ENCODE measurements at regions not wholly inside any gene's neighbourhood (a gene's known extent, or its start where the extent isn't known, plus 50 kb on each side); places are given as distances from the start of the nearest gene placed in this dataset.
"Not testable (repeated sequence)": the region's sequence is repeated elsewhere in the genome, so short reads cannot be mapped to it uniquely, and the experiment has no call there.

GRCh38 chr1:157369808-157370521, 182.3 kb downstream of the FCRL5 start:
- H3K9me3 Mint-ChIP-seq: no peaks in the 10 kb centered on the region
- no peaks in the 10 kb centered on the region for H3K4me1 Mint-ChIP-seq (ENCODE audit: unreplicated experiment)
- no peaks in the 10 kb centered on the region for H3K27me3 Mint-ChIP-seq
- H3K36me3 Mint-ChIP-seq: no peaks in the 10 kb centered on the region
- peak; percentile 93 for TF ChIP-seq CTCF (conservative IDR thresholded peaks at IDR 0.05)
- no peak overlapping the region for H3K27ac Mint-ChIP-seq
- no peak overlapping the region for H3K4me3 Mint-ChIP-seq
- DNase-seq (ENCODE audit: extremely low spot score, unreplicated experiment): no peak

GRCh38 chr1:157368941-157369340, 183.4 kb downstream of the FCRL5 start:
- H3K27ac Mint-ChIP-seq, H3K4me3 Mint-ChIP-seq, H3K9me3 Mint-ChIP-seq: not testable (repeated sequence)

GRCh38 chr1:157368363-157368762, 184.0 kb downstream of the FCRL5 start:
- no peak overlapping the region for H3K4me3 Mint-ChIP-seq
- no peak for DNase-seq (ENCODE audit: extremely low spot score, unreplicated experiment)
- H3K4me1 Mint-ChIP-seq (ENCODE audit: unreplicated experiment): no peaks in the 10 kb centered on the region
- no peaks in the 10 kb centered on the region for H3K9me3 Mint-ChIP-seq
- no peaks in the 10 kb centered on the region for H3K36me3 Mint-ChIP-seq
- no peak overlapping the region for H3K27ac Mint-ChIP-seq
- TF ChIP-seq CTCF (conservative IDR thresholded peaks at IDR 0.05): no peak
- no peaks in the 10 kb centered on the region for H3K27me3 Mint-ChIP-seq

More at GRCh38 chr1:157368941-157369340, 183.4 kb downstream of the FCRL5 start:
- H3K36me3 Mint-ChIP-seq; H3K27me3 Mint-ChIP-seq; DNase-seq (ENCODE audit: extremely low spot score, unreplicated experiment); H3K4me1 Mint-ChIP-seq (ENCODE audit: unreplicated experiment): not testable (repeated sequence)

- Mint-ChIP-seq H3K9me3 (no peaks in the 10 kb centered on the region), H3K4me3 (no peak overlapping the region), H3K27me3 (no peaks in the 10 kb centered on the region), H3K4me1 (ENCODE audit: unreplicated experiment) (no peaks in the 10 kb centered on the region), H3K27ac (no peak overlapping the region), H3K36me3 (no peaks in the 10 kb centered on the region)
- TF ChIP-seq CTCF (conservative IDR thresholded peaks at IDR 0.05): no peak
- no peak for DNase-seq (ENCODE audit: extremely low spot score, unreplicated experiment)
Measured at GRCh38 chr1:157367870-157368269, 184.4 kb downstream of the FCRL5 start.

GRCh38 chr1:157367091-157367739, 185.1 kb downstream of the FCRL5 start:
- no peaks in the 10 kb centered on the region for H3K36me3 Mint-ChIP-seq
- H3K27me3 Mint-ChIP-seq: no peaks in the 10 kb centered on the region
- no peaks in the 10 kb centered on the region for H3K9me3 Mint-ChIP-seq
- no peak for TF ChIP-seq CTCF (conservative IDR thresholded peaks at IDR 0.05)
- DNase-seq (ENCODE audit: extremely low spot score, unreplicated experiment): no peak
- no peak overlapping the region for H3K27ac Mint-ChIP-seq
- no peaks in the 10 kb centered on the region for H3K4me1 Mint-ChIP-seq (ENCODE audit: unreplicated experiment)
- no peak overlapping the region for H3K4me3 Mint-ChIP-seq

- no peak overlapping the region for H3K4me3 Mint-ChIP-seq
- H3K9me3 Mint-ChIP-seq: no peaks in the 10 kb centered on the region
- H3K27ac Mint-ChIP-seq: no peak overlapping the region
- no peak for TF ChIP-seq CTCF (conservative IDR thresholded peaks at IDR 0.05)
- H3K4me1 Mint-ChIP-seq (ENCODE audit: unreplicated experiment): no peaks in the 10 kb centered on the region
- DNase-seq (ENCODE audit: extremely low spot score, unreplicated experiment): no peak
- H3K27me3 Mint-ChIP-seq: peaks cover 4% of the 10 kb centered on the region
- H3K36me3 Mint-ChIP-seq: no peaks in the 10 kb centered on the region
Measured at GRCh38 chr1:157364612-157365011, 187.7 kb downstream of the FCRL5 start.
